HG03045 (cell line): ENCODE measurements at regions not wholly inside any gene's neighbourhood (a gene's known extent, or its start where the extent isn't known, plus 50 kb on each side); places are given as distances from the start of the nearest gene placed in this dataset.

ENCODE experiments used
- ATAC-seq: cut with Tn5 transposase; IDR thresholded peaks from one replicate; pipeline ENCODE4 v1.9.1; 2021; ENCODE audit warnings: mild to moderate bottlenecking, moderate library complexity; ENCODE audit not compliant: unreplicated experiment

- ATAC-seq = no peak
Observed at GRCh38 chr15:69529961-69530633, 77.5 kb downstream of the RPLP1 start.

- no peak for ATAC-seq
Observed at GRCh38 chr15:69530991-69531664, 78.5 kb downstream of the RPLP1 start.

DNA sequence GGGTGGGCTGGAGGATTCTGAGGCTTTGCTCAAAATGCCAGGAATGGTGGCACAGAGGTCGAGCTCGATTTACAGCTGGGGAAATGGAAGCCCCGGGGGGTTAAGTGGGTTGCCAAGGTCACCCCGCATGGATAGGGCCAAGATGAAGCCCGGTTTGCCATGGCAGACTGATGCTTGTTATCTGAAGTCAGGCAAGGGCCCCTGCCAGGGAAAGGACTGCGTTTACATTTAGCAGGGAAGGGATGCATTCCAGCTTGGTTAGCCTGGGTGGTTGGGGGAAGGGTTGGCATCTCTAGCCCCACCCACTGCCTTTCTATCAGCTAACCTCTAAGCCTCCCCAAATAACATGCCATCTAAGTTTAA, 79.0 kb downstream of the RPLP1 start:
- no peak for ATAC-seq

- no peak for ATAC-seq
Observed at GRCh38 chr15:69532066-69532465, 79.4 kb downstream of the RPLP1 start.

- ATAC-seq = no peak
Observed at GRCh38 chr15:69532856-69533255, 80.2 kb downstream of the RPLP1 start.

DNA sequence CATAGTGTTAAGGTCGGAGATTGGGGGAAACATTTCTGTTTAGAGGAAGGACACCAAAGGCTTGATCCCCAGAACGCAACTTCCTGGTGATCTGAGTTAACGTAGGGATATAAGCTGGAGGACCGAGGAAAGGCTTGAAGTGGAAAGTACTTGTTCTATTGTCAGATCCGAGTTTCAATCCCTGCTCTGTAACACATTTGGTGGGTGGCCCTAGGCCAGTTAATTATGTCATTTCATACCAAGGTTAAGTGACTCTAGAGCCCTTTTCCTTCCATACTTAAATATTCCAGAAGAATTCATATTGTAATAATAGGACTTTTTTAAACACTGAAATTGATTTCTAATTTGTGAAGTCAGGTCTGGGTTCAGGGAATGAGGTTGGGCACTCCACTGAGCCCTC, 80.9 kb downstream of the RPLP1 start:
- no peak for ATAC-seq

- ATAC-seq = no peak
Observed at GRCh38 chr15:69535101-69535638, 82.6 kb downstream of the RPLP1 start.

GRCh38 chr15:69535998-69536397, 83.4 kb downstream of the RPLP1 start:
- ATAC-seq = no peak

- ATAC-seq = no peak
Observed at GRCh38 chr15:69536726-69537512, 84.3 kb downstream of the RPLP1 start.

DNA sequence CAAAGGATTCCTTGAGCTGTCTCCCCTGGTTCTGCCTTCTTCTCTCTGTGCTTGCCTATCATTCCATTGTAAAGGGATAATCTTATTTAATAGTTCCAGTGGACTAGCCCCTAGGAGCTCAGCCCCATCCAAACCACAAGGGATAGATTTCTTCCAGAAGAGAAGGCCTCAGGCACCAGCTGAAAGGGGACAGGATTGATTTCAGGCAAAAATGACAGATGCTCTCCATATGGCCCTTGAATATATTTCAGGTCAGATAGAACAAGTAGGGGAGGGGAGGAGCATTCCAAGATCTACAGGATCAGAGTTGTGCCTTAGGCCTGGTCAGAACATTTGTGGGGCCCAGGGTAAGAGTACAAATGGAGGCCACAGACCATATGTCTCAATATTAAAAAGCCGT, 85.3 kb downstream of the RPLP1 start:
- ATAC-seq = no peak

GRCh38 chr15:69538379-69538778, 85.8 kb downstream of the RPLP1 start:
- no peak for ATAC-seq

DNA sequence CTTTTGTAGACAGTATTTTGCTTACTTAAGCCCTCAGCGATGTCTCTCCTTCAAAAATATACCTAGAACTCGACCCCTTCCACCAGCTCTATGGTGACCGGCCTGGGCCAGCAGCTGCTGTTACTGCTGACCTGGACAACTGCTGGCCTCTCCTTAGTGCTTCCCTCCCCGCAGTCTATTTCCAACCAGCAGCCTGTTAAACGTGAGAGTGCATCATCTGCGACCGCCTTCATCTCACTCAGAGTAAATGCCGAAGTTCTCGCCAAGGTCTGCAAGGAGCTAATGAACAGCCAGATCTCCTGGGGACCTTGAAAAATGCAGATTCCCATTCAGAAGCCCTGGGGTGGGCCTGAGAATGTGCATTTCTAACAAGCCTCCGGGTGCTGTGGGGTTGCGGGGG, 86.7 kb downstream of the RPLP1 start:
- ATAC-seq = no peak

DNA sequence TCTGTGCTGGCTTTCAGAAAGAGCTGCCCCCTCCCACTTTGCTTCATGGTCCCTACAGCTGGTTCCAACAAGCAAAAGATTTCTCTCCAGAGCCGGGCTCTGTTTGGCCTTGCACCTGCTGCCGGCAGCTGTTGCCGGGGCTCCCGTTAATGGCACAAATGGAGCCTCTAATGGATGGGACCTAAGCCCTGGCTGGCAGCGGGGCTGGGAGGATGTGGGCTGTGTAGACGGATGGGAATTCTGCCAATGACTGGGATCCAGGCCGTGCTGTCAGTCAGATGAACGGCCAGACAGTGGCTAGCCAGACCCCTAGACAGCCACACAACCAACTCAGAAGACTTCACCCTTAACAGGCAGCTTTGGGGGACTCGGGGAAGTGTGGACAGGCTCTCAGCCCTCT, 88.0 kb downstream of the RPLP1 start:
- ATAC-seq = no peak

DNA sequence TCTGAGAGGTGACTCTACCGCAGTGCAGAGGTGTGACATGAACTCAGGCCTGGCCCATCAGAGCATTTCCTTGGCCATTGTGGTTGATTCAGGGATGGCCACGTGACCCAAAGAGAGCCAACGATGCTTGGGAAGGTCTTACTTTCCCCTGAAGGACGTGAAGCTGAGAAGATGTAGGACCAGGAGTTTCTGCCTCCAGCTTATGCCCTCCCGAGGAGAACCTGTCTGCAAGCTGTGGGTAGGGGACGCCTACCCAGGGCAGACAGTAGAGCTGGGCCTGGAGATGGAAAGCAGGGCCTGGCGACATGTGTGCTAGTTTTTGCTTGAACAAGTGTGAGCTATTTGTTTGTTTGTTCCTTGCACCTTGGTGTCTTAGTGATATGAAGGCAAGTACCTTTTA, 89.4 kb downstream of the RPLP1 start:
- no peak for ATAC-seq

DNA sequence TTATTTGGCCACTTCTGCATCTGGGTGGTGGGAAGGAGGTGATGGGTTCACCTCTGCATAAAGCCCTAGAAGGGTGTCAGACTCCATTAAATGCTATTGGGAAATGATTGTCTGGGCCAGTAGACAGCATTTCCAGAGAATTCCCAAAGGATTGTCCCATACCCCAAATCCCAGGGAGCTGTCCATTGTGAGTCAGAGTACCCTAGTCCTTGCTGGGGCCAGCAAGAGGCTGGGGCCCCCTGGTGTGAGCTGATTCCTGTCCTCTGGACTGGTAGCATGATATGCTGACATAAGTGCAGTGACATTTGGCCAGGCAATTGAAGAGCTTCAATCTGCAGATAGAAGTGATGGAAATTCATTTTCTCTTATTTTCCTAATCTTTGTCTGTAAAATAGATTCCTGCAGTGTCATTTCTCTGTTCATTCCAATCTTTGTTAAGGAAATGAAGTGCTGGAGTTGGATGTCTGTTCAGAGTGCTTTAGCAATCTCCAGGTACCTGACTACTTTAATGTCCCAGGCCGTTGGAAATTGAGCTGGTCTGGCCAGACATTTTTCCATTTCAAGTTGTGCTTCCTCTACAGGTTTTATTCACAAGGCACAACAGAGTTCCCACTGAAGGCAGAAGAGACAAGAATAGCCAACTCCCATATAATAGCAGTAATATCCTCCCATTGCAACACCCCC, 91.2 kb downstream of the RPLP1 start:
- no peak for ATAC-seq

GRCh38 chr15:69544365-69545113, 91.9 kb downstream of the RPLP1 start:
- no peak for ATAC-seq

- no peak for ATAC-seq
Observed at GRCh38 chr15:69546182-69546581, 93.6 kb downstream of the RPLP1 start.

- no peak for ATAC-seq
Observed at GRCh38 chr15:69548395-69549180, 96.0 kb downstream of the RPLP1 start.

- no peak for ATAC-seq
Observed at GRCh38 chr15:69551391-69552056, 98.9 kb downstream of the RPLP1 start.
